ENCODE measurements at regions not wholly inside any gene's neighbourhood (a gene's known extent, or its start where the extent isn't known, plus 50 kb on each side); places are given as distances from the start of the nearest gene placed in this dataset.

GRCh38 chr9:99392986-99393385 lies 170.9 kb downstream of the SEC61B start:
- TF ChIP-seq, protein P1, sequence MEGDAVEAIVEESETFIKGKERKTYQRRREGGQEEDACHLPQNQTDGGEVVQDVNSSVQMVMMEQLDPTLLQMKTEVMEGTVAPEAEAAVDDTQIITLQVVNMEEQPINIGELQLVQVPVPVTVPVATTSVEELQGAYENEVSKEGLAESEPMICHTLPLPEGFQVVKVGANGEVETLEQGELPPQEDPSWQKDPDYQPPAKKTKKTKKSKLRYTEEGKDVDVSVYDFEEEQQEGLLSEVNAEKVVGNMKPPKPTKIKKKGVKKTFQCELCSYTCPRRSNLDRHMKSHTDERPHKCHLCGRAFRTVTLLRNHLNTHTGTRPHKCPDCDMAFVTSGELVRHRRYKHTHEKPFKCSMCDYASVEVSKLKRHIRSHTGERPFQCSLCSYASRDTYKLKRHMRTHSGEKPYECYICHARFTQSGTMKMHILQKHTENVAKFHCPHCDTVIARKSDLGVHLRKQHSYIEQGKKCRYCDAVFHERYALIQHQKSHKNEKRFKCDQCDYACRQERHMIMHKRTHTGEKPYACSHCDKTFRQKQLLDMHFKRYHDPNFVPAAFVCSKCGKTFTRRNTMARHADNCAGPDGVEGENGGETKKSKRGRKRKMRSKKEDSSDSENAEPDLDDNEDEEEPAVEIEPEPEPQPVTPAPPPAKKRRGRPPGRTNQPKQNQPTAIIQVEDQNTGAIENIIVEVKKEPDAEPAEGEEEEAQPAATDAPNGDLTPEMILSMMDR (IDR thresholded peaks at IDR 0.05), result no peak
- TF ChIP-seq ZFP36 (IDR thresholded peaks at IDR 0.05; ENCODE audit: borderline replicate concordance, partially characterized antibody) (no peak), SMC3 (IDR thresholded peaks at IDR 0.05) (no peak), RAD21 (conservative IDR thresholded peaks at IDR 0.05 in 1 of 2, IDR thresholded peaks at IDR 0.05 in 1 of 2) (no peak), RCOR1 (IDR thresholded peaks at IDR 0.05; ENCODE audit: low read depth, low read length) (no peak), MYC (IDR thresholded peaks at IDR 0.05; ENCODE audit: borderline replicate concordance, low read length) (no peak)
- TF ChIP-seq, protein P2, sequence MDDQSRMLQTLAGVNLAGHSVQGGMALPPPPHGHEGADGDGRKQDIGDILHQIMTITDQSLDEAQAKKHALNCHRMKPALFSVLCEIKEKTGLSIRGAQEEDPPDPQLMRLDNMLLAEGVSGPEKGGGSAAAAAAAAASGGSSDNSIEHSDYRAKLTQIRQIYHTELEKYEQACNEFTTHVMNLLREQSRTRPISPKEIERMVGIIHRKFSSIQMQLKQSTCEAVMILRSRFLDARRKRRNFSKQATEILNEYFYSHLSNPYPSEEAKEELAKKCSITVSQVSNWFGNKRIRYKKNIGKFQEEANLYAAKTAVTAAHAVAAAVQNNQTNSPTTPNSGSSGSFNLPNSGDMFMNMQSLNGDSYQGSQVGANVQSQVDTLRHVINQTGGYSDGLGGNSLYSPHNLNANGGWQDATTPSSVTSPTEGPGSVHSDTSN (IDR thresholded peaks at IDR 0.05), result no peak
